ENCODE measurements at regions not wholly inside any gene's neighbourhood (a gene's known extent, or its start where the extent isn't known, plus 50 kb on each side); places are given as distances from the start of the nearest gene placed in this dataset.

GRCh38 chr9:13750061-13750460 is 470.6 kb upstream of the MPDZ start:
- ATAC-seq (no peak), DNase-seq (ENCODE audit: low read depth, low spot score) (no peak)
- CTCF ChIA-PET: no interaction called here
- Histone ChIP-seq H3K27ac (ENCODE audit: low read length) (no peak overlapping the region), H3K4me1 (ENCODE audit: control insufficient read depth, insufficient read depth, low read length) (no peaks in the 10 kb centered on the region), H3K4me3 (ENCODE audit: low read depth in 2 of 2, low read length in 2 of 2) (no peak overlapping the region), H3K9me3 (ENCODE audit: control insufficient read depth, insufficient read depth, low read depth, low read length) (no peaks in the 10 kb centered on the region), H3K36me3 (ENCODE audit: control insufficient read depth, insufficient read depth, low read length) (no peaks in the 10 kb centered on the region), H3K27me3 (ENCODE audit: control insufficient read depth, insufficient read depth, low read length) (no peaks in the 10 kb centered on the region)
- no TSS peak for BruUV-seq (replicated peaks)
- TF ChIP-seq TCF7L2 (IDR thresholded peaks at IDR 0.05; ENCODE audit: low read depth, low read length) (no peak), REST (IDR thresholded peaks at IDR 0.05; ENCODE audit: insufficient read depth in 1 of 2, low read depth in 2 of 2, low read length in 1 of 2) (no peak), POLR2AphosphoS5 (IDR thresholded peaks at IDR 0.05; ENCODE audit: low read depth, low read length) (no peak), SIN3A (IDR thresholded peaks at IDR 0.05; ENCODE audit: borderline replicate concordance, insufficient read depth, low read depth, low read length) (no peak), CTCF (IDR thresholded peaks at IDR 0.05) (no peak)
- in situ Hi-C loops (cut with HindIII; ENCODE audit: low pct_unique_long_range_greater_than_20kb, low sequenced_read_pairs): no loop called here
- POLR2A ChIA-PET: no interaction called here
- intact Hi-C loops (cut with micrococcal nuclease; ENCODE audit: unreplicated experiment): no loop called here

GRCh38 chr9:13746876-13747275 is 467.4 kb upstream of the MPDZ start:
- TF ChIP-seq TCF7L2 (IDR thresholded peaks at IDR 0.05; ENCODE audit: low read depth, low read length): no peak
- TF ChIP-seq SIN3A (IDR thresholded peaks at IDR 0.05; ENCODE audit: borderline replicate concordance, insufficient read depth, low read depth, low read length): no peak
- TF ChIP-seq CTCF (IDR thresholded peaks at IDR 0.05): no peak
- TF ChIP-seq REST (IDR thresholded peaks at IDR 0.05; ENCODE audit: insufficient read depth in 1 of 2, low read depth in 2 of 2, low read length in 1 of 2): no peak
- TF ChIP-seq POLR2AphosphoS5 (IDR thresholded peaks at IDR 0.05; ENCODE audit: low read depth, low read length): no peak
- BruUV-seq (replicated peaks): no TSS peak

More at GRCh38 chr9:13746876-13747275, 467.4 kb upstream of the MPDZ start:
- Histone ChIP-seq H3K9me3 (ENCODE audit: control insufficient read depth, insufficient read depth, low read depth, low read length) (no peaks in the 10 kb centered on the region), H3K36me3 (ENCODE audit: control insufficient read depth, insufficient read depth, low read length) (no peaks in the 10 kb centered on the region), H3K4me3 (ENCODE audit: low read depth in 2 of 2, low read length in 2 of 2) (no peak overlapping the region), H3K27ac (ENCODE audit: low read length) (no peak overlapping the region), H3K27me3 (ENCODE audit: control insufficient read depth, insufficient read depth, low read length) (no peaks in the 10 kb centered on the region), H3K4me1 (ENCODE audit: control insufficient read depth, insufficient read depth, low read length) (no peaks in the 10 kb centered on the region)
- ChIA-PET POLR2A (no interaction called here), CTCF (no interaction called here)
- intact Hi-C loops (cut with micrococcal nuclease; ENCODE audit: unreplicated experiment) (no loop called here), in situ Hi-C loops (cut with HindIII; ENCODE audit: low pct_unique_long_range_greater_than_20kb, low sequenced_read_pairs) (no loop called here)
- DNase-seq (ENCODE audit: low read depth, low spot score): no peak
- ATAC-seq: no peak
